ENCODE measurements at regions not wholly inside any gene's neighbourhood (a gene's known extent, or its start where the extent isn't known, plus 50 kb on each side); places are given as distances from the start of the nearest gene placed in this dataset.

DNA sequence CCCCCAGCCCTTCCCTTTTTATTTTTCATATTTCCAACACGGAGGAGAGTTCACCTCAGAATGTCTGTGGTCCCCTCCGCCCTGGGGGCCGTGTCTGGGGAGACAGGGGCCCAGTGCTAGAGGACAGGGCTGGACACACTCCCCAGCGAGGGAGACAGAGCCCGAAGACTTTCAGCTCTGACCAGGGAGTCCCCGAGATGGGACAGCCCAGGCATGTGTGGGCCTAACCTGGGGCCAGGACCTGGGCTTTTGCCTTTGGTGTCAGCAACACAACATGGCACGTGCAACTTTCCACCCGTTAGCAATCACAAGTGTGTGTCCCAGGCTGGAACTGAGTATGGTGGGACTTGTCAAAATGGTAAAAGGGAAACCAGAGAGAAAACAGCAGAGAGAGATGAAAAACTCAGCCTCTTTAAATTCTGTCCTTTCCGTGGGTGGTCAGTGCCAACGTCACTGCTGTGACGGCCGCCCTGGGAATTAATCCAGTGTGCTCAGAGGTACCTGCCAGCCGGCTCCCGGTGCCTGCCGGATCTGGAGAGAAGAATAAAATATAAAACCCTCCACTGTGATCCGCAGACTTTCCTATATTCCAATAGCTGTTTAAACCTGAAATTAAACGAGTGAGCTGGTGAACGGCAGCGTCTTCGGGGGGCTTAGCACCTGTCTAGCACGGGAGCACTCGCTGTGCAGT lies 245.8 kb downstream of the EIPR1 start:
- DNase-seq = no peak
- CTCF ChIA-PET = no interaction called here
- no peaks in the 10 kb centered on the region for H3K27me3 Mint-ChIP-seq

DNA sequence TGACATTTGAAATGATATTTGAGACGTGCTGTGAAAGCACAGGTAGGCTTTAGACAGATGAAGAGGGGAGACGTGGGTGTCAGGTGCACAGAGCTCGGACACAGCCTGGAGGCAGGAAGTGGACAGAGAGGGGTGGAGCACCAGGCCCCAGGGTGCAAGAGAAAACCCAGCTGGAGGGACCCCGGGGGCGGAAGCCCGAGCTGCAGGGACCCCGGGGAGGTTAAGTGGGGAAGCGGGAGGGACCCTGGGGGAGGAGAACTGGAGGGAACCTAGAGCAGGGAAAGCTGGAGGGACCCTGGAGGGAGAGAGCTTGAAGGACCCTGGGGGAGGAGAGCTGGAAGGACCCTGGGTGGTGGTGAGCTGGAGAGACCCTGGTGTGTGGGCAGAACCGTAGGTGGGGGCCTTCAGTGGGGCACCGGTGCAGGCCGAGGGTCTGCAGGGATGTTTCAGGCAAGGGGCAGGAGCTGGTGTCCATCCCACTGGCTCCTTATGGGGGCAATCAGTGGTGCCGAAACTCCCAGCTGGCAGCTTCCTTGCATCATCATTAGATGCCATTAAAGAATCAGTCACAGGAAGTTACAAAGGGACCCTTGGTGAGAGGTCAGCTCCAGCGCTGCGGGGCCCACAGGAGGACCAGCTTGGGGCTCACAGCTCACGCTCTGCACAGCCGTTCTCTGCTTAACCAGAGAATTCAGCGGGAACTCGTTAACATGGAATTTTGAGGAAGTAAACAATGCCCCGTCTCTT lies 246.6 kb downstream of the EIPR1 start:
- Mint-ChIP-seq H3K4me1 (peaks cover 4% of the 10 kb centered on the region), H3K27me3 (no peaks in the 10 kb centered on the region), H3K4me3 (no peak overlapping the region), H3K9me3 (ENCODE audit: insufficient read depth) (peaks cover 5% of the 10 kb centered on the region), H3K27ac (no peak overlapping the region)
- ATAC-seq (ENCODE audit: low read depth) = no peak
- H3K27ac ChIP-seq (ENCODE audit: low read length in 2 of 2) = no peak overlapping the region
- TF ChIP-seq, protein P1, sequence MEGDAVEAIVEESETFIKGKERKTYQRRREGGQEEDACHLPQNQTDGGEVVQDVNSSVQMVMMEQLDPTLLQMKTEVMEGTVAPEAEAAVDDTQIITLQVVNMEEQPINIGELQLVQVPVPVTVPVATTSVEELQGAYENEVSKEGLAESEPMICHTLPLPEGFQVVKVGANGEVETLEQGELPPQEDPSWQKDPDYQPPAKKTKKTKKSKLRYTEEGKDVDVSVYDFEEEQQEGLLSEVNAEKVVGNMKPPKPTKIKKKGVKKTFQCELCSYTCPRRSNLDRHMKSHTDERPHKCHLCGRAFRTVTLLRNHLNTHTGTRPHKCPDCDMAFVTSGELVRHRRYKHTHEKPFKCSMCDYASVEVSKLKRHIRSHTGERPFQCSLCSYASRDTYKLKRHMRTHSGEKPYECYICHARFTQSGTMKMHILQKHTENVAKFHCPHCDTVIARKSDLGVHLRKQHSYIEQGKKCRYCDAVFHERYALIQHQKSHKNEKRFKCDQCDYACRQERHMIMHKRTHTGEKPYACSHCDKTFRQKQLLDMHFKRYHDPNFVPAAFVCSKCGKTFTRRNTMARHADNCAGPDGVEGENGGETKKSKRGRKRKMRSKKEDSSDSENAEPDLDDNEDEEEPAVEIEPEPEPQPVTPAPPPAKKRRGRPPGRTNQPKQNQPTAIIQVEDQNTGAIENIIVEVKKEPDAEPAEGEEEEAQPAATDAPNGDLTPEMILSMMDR (IDR thresholded peaks at IDR 0.05) = no peak
- TF ChIP-seq EZH2 (IDR thresholded peaks at IDR 0.05; ENCODE audit: borderline replicate concordance, insufficient read depth, low read depth, low read length, poor library complexity, severe bottlenecking) = no peak
- H4K20me1 ChIP-seq (ENCODE audit: control insufficient read depth, insufficient read depth, low read length, poor library complexity, severe bottlenecking) = no peaks in the 10 kb centered on the region
- H3K4me3 ChIP-seq (ENCODE audit: control extremely low read depth in 1 of 5, extremely low read depth in 1 of 5, insufficient read depth in 1 of 5, low read depth in 2 of 5, low read length in 4 of 5) = no peak overlapping the region
- POLR2A ChIA-PET = no interaction called here
- 52% methylated on average over 19 of the region's 19 CpGs for WGBS (ENCODE audit: insufficient coverage)
- H3K9ac ChIP-seq (ENCODE audit: low read length) = no peak overlapping the region
- no peaks in the 10 kb centered on the region for H3K27me3 ChIP-seq (replicated peaks in 1 of 4; ENCODE audit: control extremely low read depth in 1 of 4, control insufficient read depth in 3 of 4, insufficient read depth in 4 of 4, low read length in 3 of 4)
- no peaks in the 10 kb centered on the region for H3K36me3 ChIP-seq (replicated peaks in 1 of 2; ENCODE audit: control extremely low read depth in 1 of 2, control insufficient read depth in 1 of 2, extremely low read depth in 1 of 2, insufficient read depth in 2 of 2, low read length in 1 of 2)
- no peak overlapping the region for H2AFZ ChIP-seq (ENCODE audit: insufficient read depth, low read depth, low read length, poor library complexity, severe bottlenecking)
- H3K79me2 ChIP-seq (ENCODE audit: control insufficient read depth, insufficient read depth, low read length) = peaks cover 31% of the 10 kb centered on the region
- peaks cover 0 to 12% (median 0%) of the 10 kb centered on the region in 3 donors for H3K9me3 ChIP-seq (ENCODE audit: control extremely low read depth in 1 of 3, control insufficient read depth in 2 of 3, insufficient read depth in 1 of 3, low read length in 2 of 3)
- intact Hi-C loops (cut with micrococcal nuclease) = no loop called here
- no peak overlapping the region for H3K4me2 ChIP-seq (replicated peaks; ENCODE audit: low read depth, low read length, poor library complexity, severe bottlenecking)
- no peak for DNase-seq
- CTCF ChIA-PET = no interaction called here
- peaks cover 3 to 21% of the 10 kb centered on the region in 2 donors for H3K4me1 ChIP-seq (ENCODE audit: control insufficient read depth in 2 of 2, insufficient read depth in 2 of 2, low read length in 2 of 2)

More for the DNA sequence above, 245.8 kb downstream of the EIPR1 start:
- Histone ChIP-seq H3K27ac (ENCODE audit: low read length in 2 of 2) (no peak overlapping the region), H3K27me3 (replicated peaks in 1 of 4; ENCODE audit: control extremely low read depth in 1 of 4, control insufficient read depth in 3 of 4, insufficient read depth in 4 of 4, low read length in 3 of 4) (no peaks in the 10 kb centered on the region), H3K79me2 (ENCODE audit: control insufficient read depth, insufficient read depth, low read length) (peaks cover 26% of the 10 kb centered on the region), H3K4me1 (ENCODE audit: control insufficient read depth in 2 of 2, insufficient read depth in 2 of 2, low read length in 2 of 2) (peaks cover 2 to 16% of the 10 kb centered on the region in 2 donors), H4K20me1 (ENCODE audit: control insufficient read depth, insufficient read depth, low read length, poor library complexity, severe bottlenecking) (no peaks in the 10 kb centered on the region), H2AFZ (ENCODE audit: insufficient read depth, low read depth, low read length, poor library complexity, severe bottlenecking) (no peak overlapping the region), H3K9me3 (ENCODE audit: control extremely low read depth in 1 of 3, control insufficient read depth in 2 of 3, insufficient read depth in 1 of 3, low read length in 2 of 3) (peaks cover 0 to 12% (median 0%) of the 10 kb centered on the region in 3 donors), H3K4me3 (ENCODE audit: control extremely low read depth in 1 of 5, extremely low read depth in 1 of 5, insufficient read depth in 1 of 5, low read depth in 2 of 5, low read length in 4 of 5) (no peak overlapping the region), H3K4me2 (replicated peaks; ENCODE audit: low read depth, low read length, poor library complexity, severe bottlenecking) (no peak overlapping the region), H3K36me3 (replicated peaks in 1 of 2; ENCODE audit: control extremely low read depth in 1 of 2, control insufficient read depth in 1 of 2, extremely low read depth in 1 of 2, insufficient read depth in 2 of 2, low read length in 1 of 2) (no peaks in the 10 kb centered on the region), H3K9ac (ENCODE audit: low read length) (no peak overlapping the region)
- Mint-ChIP-seq H3K27ac (no peak overlapping the region), H3K4me3 (no peak overlapping the region), H3K9me3 (ENCODE audit: insufficient read depth) (peaks cover 5% of the 10 kb centered on the region), H3K4me1 (peaks cover 4% of the 10 kb centered on the region)
- intact Hi-C loops (cut with micrococcal nuclease) = no loop called here
- ATAC-seq (ENCODE audit: low read depth) = no peak
- 78% methylated on average over 21 of the region's 22 CpGs for WGBS (ENCODE audit: insufficient coverage)
- TF ChIP-seq, protein P1 (IDR thresholded peaks at IDR 0.05) = no peak
- TF ChIP-seq EZH2 (IDR thresholded peaks at IDR 0.05; ENCODE audit: borderline replicate concordance, insufficient read depth, low read depth, low read length, poor library complexity, severe bottlenecking) = no peak
- POLR2A ChIA-PET = no interaction called here
